Pancreas (tissue), 10 donors: ENCODE measurements at regions not wholly inside any gene's neighbourhood (a gene's known extent, or its start where the extent isn't known, plus 50 kb on each side); places are given as distances from the start of the nearest gene placed in this dataset.

Experiments used
- ATAC-seq, 4 donors: fragments of 200-7000 bp; cut with Tn5 transposase; one replicate each; pipeline versions ENCODE4 v1.8.0 to v1.9.1; 2020; ENCODE audit warnings: mild to moderate bottlenecking in 4 of 4, moderate library complexity in 4 of 4
- DNase-seq, 6 donors: peaks; one replicate each; pipeline ENCODE4 v3.0.0-alpha.2; 2020
- FAIRE-seq: peaks from 2 replicates; lab custom pipeline; 2012; peaks lifted over from hg19 to GRCh38; lab: Jason Lieb, UNC
- H3K27ac ChIP-seq, 4 donors: fragments of 200-600 bp; sonication (generic); 1 replicate in 3 of 4; 2 replicates in 1 of 4; pipeline versions ENCODE4 v1.5.0 to v1.8.0; 2020
- H3K27me3 ChIP-seq, 4 donors: fragments of 200-600 bp; one replicate each; pipeline ENCODE4 v1.8.0; 2021
- H3K36me3 ChIP-seq, 3 donors: fragments of 200-600 bp; sonication (generic) in 1 of 3; one replicate each; pipeline versions ENCODE4 v1.5.0 to v1.8.0; 2020 to 2021
- H3K4me1 ChIP-seq, 3 donors: fragments of 200-600 bp; one replicate each; pipeline ENCODE4 v1.8.0; 2021
- H3K4me3 ChIP-seq, 4 donors: fragments of 200-600 bp; sonication (generic) in 2 of 4; one replicate each; pipeline versions ENCODE4 v1.5.0 to v1.8.0; 2020 to 2021
- H3K9me3 ChIP-seq, 4 donors: fragments of 200-600 bp; one replicate each; pipeline ENCODE4 v1.8.0; 2021
- WGBS, 2 donors: extraction: QIAGEN DNeasy Blood & Tissue Kit; methylation state at CpG; one replicate each; pipeline ENCODE4 v1.1.7; 2013; 5-methylcytosine and 5-hydroxymethylcytosine counted together
- intact Hi-C, 3 donors: fragments of 100-400 bp; cut with DNase I; formaldehyde crosslinking; loops; one replicate each; pipeline versions ENCODE4 v1.11.1 to v1.14.2; 2022
- TF ChIP-seq, protein P1 (sequence below), 4 donors: fragments of 200-600 bp; sonication (generic) in 3 of 4; IDR thresholded peaks; one replicate each; pipeline versions ENCODE4 v1.5.0 to v1.8.0; 2021; ENCODE audit warnings: antibody characterized with exemption in 4 of 4
- donor health status: healthy with polysubstance abuse.
- donor health status: DM: no; HTN: no; CAD: no; lungs with moderate emphysema.
- donor health status: DM: no; HTN: no; CAD: no.
- donor health status: control.
- donor health status: control.
- donor health status: Bipolar disorder and iron deficiency.
- donor health status: DM: yes; HTN: yes; CAD: no.
- donor health status: DM: no; HTN: no; CAD: no.
- donor health status: DM: no; HTN: no; CAD: no.
- donor health status: DM: yes; HTN: yes; CAD: no.

DNA sequence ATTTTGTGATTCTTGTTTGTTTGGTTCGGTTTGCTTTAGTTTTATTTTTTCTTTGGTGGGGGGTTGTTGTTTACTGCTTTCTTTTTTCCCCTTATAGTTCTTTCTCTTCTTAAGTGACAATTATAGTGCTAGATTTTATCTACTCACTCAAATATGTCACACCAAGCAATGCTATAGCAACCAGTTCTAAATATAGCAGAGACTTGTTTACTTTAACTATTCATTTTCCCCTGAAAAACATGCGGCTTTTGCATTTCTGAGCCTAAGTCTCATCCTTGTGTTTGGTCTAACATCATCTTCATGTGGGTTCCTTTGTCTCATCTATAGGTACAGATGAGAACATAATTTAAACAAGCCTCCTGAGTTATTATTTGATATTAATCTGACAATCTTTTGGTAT, 676.6 kb downstream of the FAT4 start:
- no peaks in the 10 kb centered on the region for H3K36me3 ChIP-seq
- no peaks in the 10 kb centered on the region for H3K27me3 ChIP-seq
- no peaks in the 10 kb centered on the region for H3K4me1 ChIP-seq
- H3K27ac ChIP-seq, result no peak overlapping the region
- no peaks in the 10 kb centered on the region for H3K9me3 ChIP-seq
- TF ChIP-seq, protein P1, sequence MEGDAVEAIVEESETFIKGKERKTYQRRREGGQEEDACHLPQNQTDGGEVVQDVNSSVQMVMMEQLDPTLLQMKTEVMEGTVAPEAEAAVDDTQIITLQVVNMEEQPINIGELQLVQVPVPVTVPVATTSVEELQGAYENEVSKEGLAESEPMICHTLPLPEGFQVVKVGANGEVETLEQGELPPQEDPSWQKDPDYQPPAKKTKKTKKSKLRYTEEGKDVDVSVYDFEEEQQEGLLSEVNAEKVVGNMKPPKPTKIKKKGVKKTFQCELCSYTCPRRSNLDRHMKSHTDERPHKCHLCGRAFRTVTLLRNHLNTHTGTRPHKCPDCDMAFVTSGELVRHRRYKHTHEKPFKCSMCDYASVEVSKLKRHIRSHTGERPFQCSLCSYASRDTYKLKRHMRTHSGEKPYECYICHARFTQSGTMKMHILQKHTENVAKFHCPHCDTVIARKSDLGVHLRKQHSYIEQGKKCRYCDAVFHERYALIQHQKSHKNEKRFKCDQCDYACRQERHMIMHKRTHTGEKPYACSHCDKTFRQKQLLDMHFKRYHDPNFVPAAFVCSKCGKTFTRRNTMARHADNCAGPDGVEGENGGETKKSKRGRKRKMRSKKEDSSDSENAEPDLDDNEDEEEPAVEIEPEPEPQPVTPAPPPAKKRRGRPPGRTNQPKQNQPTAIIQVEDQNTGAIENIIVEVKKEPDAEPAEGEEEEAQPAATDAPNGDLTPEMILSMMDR (IDR thresholded peaks at IDR 0.05), result no peak
- DNase-seq (no peak), ATAC-seq (no peak), FAIRE-seq (no peak)
- H3K4me3 ChIP-seq, result no peak overlapping the region
- WGBS, 2 donors, result 36 to 62% methylated on average over 2 of the region's 2 CpGs
- intact Hi-C loops, result no loop called here

DNA sequence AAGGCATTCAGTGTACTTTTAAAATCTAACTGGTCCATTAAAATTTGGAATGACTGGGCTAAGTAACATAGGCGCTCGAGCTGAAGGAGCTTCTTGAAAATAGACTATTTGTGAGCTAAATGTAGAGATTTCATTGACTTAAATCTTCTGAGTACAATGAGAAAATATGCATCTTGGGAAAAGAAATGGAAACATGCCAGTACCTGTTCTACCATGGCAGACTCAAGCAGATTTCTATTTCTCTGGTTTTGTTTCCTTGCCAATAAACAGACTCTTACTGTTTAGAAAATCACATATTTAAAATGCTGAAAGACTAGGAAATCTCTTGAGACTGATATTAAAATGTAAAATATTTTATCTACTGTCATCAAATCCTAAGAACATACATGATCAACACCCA, 678.1 kb downstream of the FAT4 start:
- H3K4me1 ChIP-seq, result no peaks in the 10 kb centered on the region
- DNase-seq (no peak), ATAC-seq (no peak), FAIRE-seq (no peak)
- no peaks in the 10 kb centered on the region for H3K27me3 ChIP-seq
- H3K4me3 ChIP-seq, result no peak overlapping the region
- no peaks in the 10 kb centered on the region for H3K9me3 ChIP-seq
- 67 to 87% methylated on average over 2 of the region's 2 CpGs for WGBS, 2 donors
- TF ChIP-seq, protein P1 (IDR thresholded peaks at IDR 0.05), result no peak
- intact Hi-C loops, result no loop called here
- H3K36me3 ChIP-seq, result no peaks in the 10 kb centered on the region
- H3K27ac ChIP-seq, result no peak overlapping the region

DNA sequence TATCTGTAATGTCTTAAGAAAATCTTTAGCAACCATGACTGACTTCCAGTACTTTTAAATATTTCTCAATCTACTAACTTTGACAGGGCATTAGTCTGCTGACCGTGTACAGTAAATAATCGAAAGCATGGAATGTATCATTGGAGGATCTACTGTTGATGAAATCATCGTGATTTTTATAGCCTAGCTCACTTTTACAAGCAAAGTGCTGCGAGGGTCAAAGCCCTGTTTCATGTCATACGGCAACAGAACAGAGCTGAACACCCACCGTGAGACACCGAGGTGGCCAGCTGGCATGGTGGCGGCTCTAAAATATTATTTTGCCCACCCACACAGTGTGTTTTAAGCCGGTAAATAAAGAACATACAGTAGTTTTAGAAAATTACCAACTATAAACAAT, 679.3 kb downstream of the FAT4 start:
- 65 to 81% methylated on average over 9 of the region's 9 CpGs for WGBS, 2 donors
- H3K9me3 ChIP-seq, result no peaks in the 10 kb centered on the region
- no peak for DNase-seq

GRCh38 chr4:125994430-125994829, 679.7 kb downstream of the FAT4 start:
- peak; percentile 63 for FAIRE-seq
- no peaks in the 10 kb centered on the region for H3K4me1 ChIP-seq
- H3K27me3 ChIP-seq, result no peaks in the 10 kb centered on the region
- TF ChIP-seq, protein P1 (IDR thresholded peaks at IDR 0.05), result no peak
- intact Hi-C loops, result no loop called here
- DNase-seq, result no peak
- H3K36me3 ChIP-seq, result no peaks in the 10 kb centered on the region
- no peaks in the 10 kb centered on the region for H3K9me3 ChIP-seq
- no peak for ATAC-seq
- 60 to 82% methylated on average over 1 of the region's 1 CpG for WGBS, 2 donors
- no peak overlapping the region for H3K4me3 ChIP-seq
- no peak overlapping the region for H3K27ac ChIP-seq

More for the DNA sequence above, 679.3 kb downstream of the FAT4 start:
- intact Hi-C loops, result no loop called here
- H3K36me3 ChIP-seq, result no peaks in the 10 kb centered on the region
- no peaks in the 10 kb centered on the region for H3K27me3 ChIP-seq
- ATAC-seq, result no peak
- H3K4me1 ChIP-seq, result no peaks in the 10 kb centered on the region
- TF ChIP-seq, protein P1 (IDR thresholded peaks at IDR 0.05), result no peak
- no peak overlapping the region for H3K27ac ChIP-seq
- no peak for FAIRE-seq
- no peak overlapping the region for H3K4me3 ChIP-seq

GRCh38 chr4:126004941-126005340, 690.2 kb downstream of the FAT4 start:
- no peak for DNase-seq
- H3K4me3 ChIP-seq, result no peak overlapping the region
- intact Hi-C loops, result no loop called here
- no peak overlapping the region for H3K27ac ChIP-seq
- peaks cover 0 to 3% (median 0%) of the 10 kb centered on the region in 4 donors for H3K9me3 ChIP-seq
- FAIRE-seq, result no peak
- 31 to 36% methylated on average over 4 of the region's 4 CpGs for WGBS, 2 donors
- no peaks in the 10 kb centered on the region for H3K27me3 ChIP-seq
- no peaks in the 10 kb centered on the region for H3K36me3 ChIP-seq
- no peak for ATAC-seq
- TF ChIP-seq, protein P1 (IDR thresholded peaks at IDR 0.05), result no peak
- H3K4me1 ChIP-seq, result no peaks in the 10 kb centered on the region
